ENCODE measurements at regions not wholly inside any gene's neighbourhood (a gene's known extent, or its start where the extent isn't known, plus 50 kb on each side); places are given as distances from the start of the nearest gene placed in this dataset.

DNA sequence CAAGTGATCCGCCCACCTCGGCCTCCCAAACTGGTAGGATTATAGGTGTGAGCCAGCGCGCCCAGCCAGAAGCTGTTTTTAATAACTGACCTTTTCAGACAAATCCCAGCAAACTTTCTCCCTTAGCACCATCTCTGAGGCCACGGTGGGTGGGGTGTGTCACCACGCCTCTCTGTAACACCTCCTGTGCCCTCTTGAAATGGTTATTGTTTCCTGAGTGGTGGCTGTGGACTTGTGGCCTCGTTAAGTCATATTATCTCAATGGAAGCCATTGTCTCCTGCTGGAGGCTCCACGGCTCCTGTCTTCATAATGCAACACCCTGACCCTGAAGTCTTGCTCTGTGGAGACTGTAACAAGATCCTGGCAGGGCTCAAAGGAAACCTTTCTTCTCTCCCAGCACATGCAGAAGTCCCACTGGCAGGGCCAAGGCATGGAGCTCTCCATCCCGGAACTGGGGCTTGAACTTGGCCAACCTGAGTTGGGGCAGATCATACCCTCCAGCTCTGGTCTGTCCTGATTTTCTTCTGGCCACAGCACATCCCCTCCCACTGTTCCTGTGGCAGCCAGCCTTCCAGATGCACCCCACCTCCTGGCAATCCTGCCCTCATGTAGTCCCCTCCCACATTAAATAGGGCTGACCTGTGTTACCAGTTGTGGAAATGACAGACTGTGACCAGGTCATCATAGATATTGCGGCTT lies 81.1 kb downstream of the SNX5 start:
- Histone ChIP-seq H3K56ac (ENCODE audit: insufficient read length, low read depth, low read length) (no peak overlapping the region), H3K9me3 (ENCODE audit: control insufficient read depth, low read depth, low read length) (peaks cover 6% of the 10 kb centered on the region), H3K9ac (ENCODE audit: extremely low read depth, insufficient read length, low read length) (no peak overlapping the region), H2AFZ (ENCODE audit: low read length) (no peak overlapping the region), H3K14ac (ENCODE audit: insufficient read depth, low read length) (no peak overlapping the region), H2BK120ac (ENCODE audit: low read depth, low read length, poor library complexity, severe bottlenecking) (no peak overlapping the region), H4K8ac (replicated peaks; ENCODE audit: insufficient read length, low read depth, low read length) (no peak overlapping the region), H2BK15ac (ENCODE audit: low read depth, low read length) (no peak overlapping the region), H3K79me1 (ENCODE audit: insufficient read depth, low read depth, low read length, poor library complexity, severe bottlenecking) (no peaks in the 10 kb centered on the region), H3K4me2 (ENCODE audit: insufficient read depth, insufficient read length, low read length) (no peak overlapping the region), H3K23me2 (ENCODE audit: insufficient read length, low read depth, low read length, poor library complexity, severe bottlenecking) (no peaks in the 10 kb centered on the region), H3K27me3 (ENCODE audit: insufficient read depth, low read length) (no peaks in the 10 kb centered on the region), H3K79me2 (ENCODE audit: insufficient read depth, low read length) (no peaks in the 10 kb centered on the region), H2BK12ac (ENCODE audit: insufficient read length, low read depth, low read length) (no peak overlapping the region), H3K23ac (ENCODE audit: insufficient read length, low read depth, low read length) (no peak overlapping the region), H3K27ac (ENCODE audit: insufficient read length, low read depth, low read length) (no peak overlapping the region), H4K91ac (ENCODE audit: insufficient read length, low read depth, low read length) (no peak overlapping the region), H4K20me1 (ENCODE audit: control insufficient read depth, insufficient read depth, insufficient read length) (no peaks in the 10 kb centered on the region), H3K4me1 (ENCODE audit: insufficient read depth, low read length) (no peaks in the 10 kb centered on the region), H3T11ph (ENCODE audit: low read length) (no peak overlapping the region), H3K18ac (ENCODE audit: insufficient read length, low read depth, low read length) (no peak overlapping the region), H2BK5ac (ENCODE audit: insufficient read length, low read length) (no peak overlapping the region), H4K5ac (ENCODE audit: insufficient read length, low read depth, low read length) (no peak overlapping the region), H2BK20ac (ENCODE audit: low read depth, low read length, poor library complexity, severe bottlenecking) (no peak overlapping the region), H3K4ac (ENCODE audit: low read depth, low read length) (no peak overlapping the region), H2AK5ac (ENCODE audit: insufficient read length, low read length) (no peak overlapping the region)
- TF ChIP-seq, protein P1, sequence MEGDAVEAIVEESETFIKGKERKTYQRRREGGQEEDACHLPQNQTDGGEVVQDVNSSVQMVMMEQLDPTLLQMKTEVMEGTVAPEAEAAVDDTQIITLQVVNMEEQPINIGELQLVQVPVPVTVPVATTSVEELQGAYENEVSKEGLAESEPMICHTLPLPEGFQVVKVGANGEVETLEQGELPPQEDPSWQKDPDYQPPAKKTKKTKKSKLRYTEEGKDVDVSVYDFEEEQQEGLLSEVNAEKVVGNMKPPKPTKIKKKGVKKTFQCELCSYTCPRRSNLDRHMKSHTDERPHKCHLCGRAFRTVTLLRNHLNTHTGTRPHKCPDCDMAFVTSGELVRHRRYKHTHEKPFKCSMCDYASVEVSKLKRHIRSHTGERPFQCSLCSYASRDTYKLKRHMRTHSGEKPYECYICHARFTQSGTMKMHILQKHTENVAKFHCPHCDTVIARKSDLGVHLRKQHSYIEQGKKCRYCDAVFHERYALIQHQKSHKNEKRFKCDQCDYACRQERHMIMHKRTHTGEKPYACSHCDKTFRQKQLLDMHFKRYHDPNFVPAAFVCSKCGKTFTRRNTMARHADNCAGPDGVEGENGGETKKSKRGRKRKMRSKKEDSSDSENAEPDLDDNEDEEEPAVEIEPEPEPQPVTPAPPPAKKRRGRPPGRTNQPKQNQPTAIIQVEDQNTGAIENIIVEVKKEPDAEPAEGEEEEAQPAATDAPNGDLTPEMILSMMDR (conservative IDR thresholded peaks at IDR 0.05) = no peak
- Mint-ChIP-seq H3K4me3 (no peak overlapping the region), H3K36me3 (ENCODE audit: insufficient read depth in 1 of 3, low read depth in 3 of 3) (peaks cover 8 to 23% (median 12%) of the 10 kb centered on the region in 3 experiments; a peak in 6 of 7 replicates), H3K4me1 (peaks cover 16 to 18% of the 10 kb centered on the region in 2 experiments), H3K9me3 (peaks cover 20 to 29% of the 10 kb centered on the region in 2 experiments), H3K27ac (no peak overlapping the region), H3K27me3 (ENCODE audit: low read depth) (no peaks in the 10 kb centered on the region; the same call in none of the 2 replicates)
- no CpG with 5 or more reads among the region's 10 CpGs for WGBS (ENCODE audit: extremely low coverage, insufficient read length, low lambda C conversion rate)
- no peak for DNase-seq

Measured in H9 (cell line).